ENCODE measurements at regions not wholly inside any gene's neighbourhood (a gene's known extent, or its start where the extent isn't known, plus 50 kb on each side); places are given as distances from the start of the nearest gene placed in this dataset.

GRCh38 chr2:60105906-60106305 is 447.5 kb downstream of the BCL11A start:
- TF ChIP-seq, protein P1, sequence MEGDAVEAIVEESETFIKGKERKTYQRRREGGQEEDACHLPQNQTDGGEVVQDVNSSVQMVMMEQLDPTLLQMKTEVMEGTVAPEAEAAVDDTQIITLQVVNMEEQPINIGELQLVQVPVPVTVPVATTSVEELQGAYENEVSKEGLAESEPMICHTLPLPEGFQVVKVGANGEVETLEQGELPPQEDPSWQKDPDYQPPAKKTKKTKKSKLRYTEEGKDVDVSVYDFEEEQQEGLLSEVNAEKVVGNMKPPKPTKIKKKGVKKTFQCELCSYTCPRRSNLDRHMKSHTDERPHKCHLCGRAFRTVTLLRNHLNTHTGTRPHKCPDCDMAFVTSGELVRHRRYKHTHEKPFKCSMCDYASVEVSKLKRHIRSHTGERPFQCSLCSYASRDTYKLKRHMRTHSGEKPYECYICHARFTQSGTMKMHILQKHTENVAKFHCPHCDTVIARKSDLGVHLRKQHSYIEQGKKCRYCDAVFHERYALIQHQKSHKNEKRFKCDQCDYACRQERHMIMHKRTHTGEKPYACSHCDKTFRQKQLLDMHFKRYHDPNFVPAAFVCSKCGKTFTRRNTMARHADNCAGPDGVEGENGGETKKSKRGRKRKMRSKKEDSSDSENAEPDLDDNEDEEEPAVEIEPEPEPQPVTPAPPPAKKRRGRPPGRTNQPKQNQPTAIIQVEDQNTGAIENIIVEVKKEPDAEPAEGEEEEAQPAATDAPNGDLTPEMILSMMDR (IDR thresholded peaks at IDR 0.05), result no peak
- TF ChIP-seq POLR2A (IDR thresholded peaks at IDR 0.05) (no peak), EP300 (IDR thresholded peaks at IDR 0.05) (no peak)
